Naive thymus-derived CD8-positive, alpha-beta T cell (primary cell): ENCODE measurements at regions not wholly inside any gene's neighbourhood (a gene's known extent, or its start where the extent isn't known, plus 50 kb on each side); places are given as distances from the start of the nearest gene placed in this dataset.

Experiments used
- ATAC-seq, 2 donors: fragments of 150-1000 bp; cut with Tn5 transposase in 1 of 2; sonication (Bioruptor Pico), chemical (Tn5 transposase) in 1 of 2; 1 replicate in 1 of 2; 2 replicates in 1 of 2; pipeline ENCODE4 v1.10.0; 2021; ENCODE audit warnings: mild to moderate bottlenecking in 2 of 2, moderate library complexity in 2 of 2
- POLR2A ChIA-PET: fragments of 350-600 bp; sonication (Branson Sonifier 250); formaldehyde crosslinking; loops from one replicate; lab custom pipeline; 2021; ENCODE audit warnings: antibody characterized with exemption; lab: Charles Lee
- DNase-seq, 10 donors: peaks; one replicate each; pipeline versions ENCODE4 v3.0.0 to v3.0.0-alpha.2; 2020 to 2022
- H3K27ac Mint-ChIP-seq, 10 donors: one replicate each; pipeline ENCODE4 v1.8.0; 2020 to 2022; ENCODE audit warnings: mild to moderate bottlenecking in 10 of 10, mixed read lengths in 10 of 10, moderate library complexity in 4 of 10, inconsistent platforms in 1 of 10
- H3K27me3 Mint-ChIP-seq, 5 donors: one replicate each; pipeline ENCODE4 v1.8.0; 2021 to 2022; ENCODE audit warnings: mixed read lengths in 5 of 5
- H3K36me3 Mint-ChIP-seq, 3 donors: one replicate each; pipeline ENCODE4 v1.8.0; 2020 to 2022; ENCODE audit warnings: mixed read lengths in 3 of 3, mild to moderate bottlenecking in 2 of 3, inconsistent platforms in 1 of 3
- H3K4me1 Mint-ChIP-seq, 4 donors: one replicate each; pipeline ENCODE4 v1.8.0; 2021 to 2022; ENCODE audit warnings: mixed read lengths in 4 of 4
- H3K4me3 Mint-ChIP-seq, 10 donors: one replicate each; pipeline ENCODE4 v1.8.0; 2020 to 2022; ENCODE audit warnings: mild to moderate bottlenecking in 10 of 10, mixed read lengths in 10 of 10, moderate library complexity in 6 of 10, inconsistent platforms in 1 of 10
- H3K9me3 Mint-ChIP-seq, 9 donors: one replicate each; pipeline ENCODE4 v1.8.0; 2020 to 2022; ENCODE audit warnings: mixed read lengths in 9 of 9, mild to moderate bottlenecking in 3 of 9, inconsistent platforms in 1 of 9, moderate library complexity in 1 of 9

- no peak overlapping the region for H3K27ac Mint-ChIP-seq
- DNase-seq, result no peak
Observed at GRCh38 chr3:98990657-98991056, 89.2 kb upstream of the DCBLD2 start.

GRCh38 chr3:98986073-98986472 lies 84.6 kb upstream of the DCBLD2 start:
- Mint-ChIP-seq H3K36me3 (no peaks in the 10 kb centered on the region), H3K4me1 (no peaks in the 10 kb centered on the region), H3K4me3 (no peak overlapping the region), H3K9me3 (peaks cover 0 to 7% (median 0%) of the 10 kb centered on the region in 9 donors), H3K27ac (no peak overlapping the region), H3K27me3 (peaks cover 1 to 32% (median 7%) of the 10 kb centered on the region in 5 donors)
- POLR2A ChIA-PET, result no interaction called here
- ATAC-seq (no peak), DNase-seq (no peak)

More at GRCh38 chr3:98990657-98991056, 89.2 kb upstream of the DCBLD2 start:
- H3K27me3 Mint-ChIP-seq, result peaks cover 1 to 24% (median 4%) of the 10 kb centered on the region in 5 donors
- POLR2A ChIA-PET, result no interaction called here
- H3K9me3 Mint-ChIP-seq, result peaks cover 0 to 7% (median 0%) of the 10 kb centered on the region in 9 donors
- no peaks in the 10 kb centered on the region for H3K36me3 Mint-ChIP-seq
- no peak for ATAC-seq
- no peaks in the 10 kb centered on the region for H3K4me1 Mint-ChIP-seq
- no peak overlapping the region for H3K4me3 Mint-ChIP-seq

- POLR2A ChIA-PET, result no interaction called here
- H3K4me1 Mint-ChIP-seq, result no peaks in the 10 kb centered on the region
- no peak overlapping the region for H3K27ac Mint-ChIP-seq
- H3K9me3 Mint-ChIP-seq, result peaks cover 0 to 7% (median 0%) of the 10 kb centered on the region in 9 donors
- H3K4me3 Mint-ChIP-seq, result no peak overlapping the region
- DNase-seq (no peak), ATAC-seq (no peak)
- peaks cover 1 to 32% (median 7%) of the 10 kb centered on the region in 5 donors for H3K27me3 Mint-ChIP-seq
- no peaks in the 10 kb centered on the region for H3K36me3 Mint-ChIP-seq
Observed at GRCh38 chr3:98985431-98985830, 83.9 kb upstream of the DCBLD2 start.

- H3K4me1 Mint-ChIP-seq, result no peaks in the 10 kb centered on the region
- no peak overlapping the region for H3K4me3 Mint-ChIP-seq
- ATAC-seq (no peak), DNase-seq (no peak)
- POLR2A ChIA-PET, result no interaction called here
- peaks cover 0 to 5% (median 0%) of the 10 kb centered on the region in 9 donors for H3K9me3 Mint-ChIP-seq
- no peak overlapping the region for H3K27ac Mint-ChIP-seq
- no peaks in the 10 kb centered on the region for H3K36me3 Mint-ChIP-seq
- peaks cover 1 to 22% (median 7%) of the 10 kb centered on the region in 5 donors for H3K27me3 Mint-ChIP-seq
Observed at GRCh38 chr3:98984024-98984423, 82.5 kb upstream of the DCBLD2 start.

- ATAC-seq, result no peak
- no peaks in the 10 kb centered on the region for H3K36me3 Mint-ChIP-seq
- H3K4me1 Mint-ChIP-seq, result no peaks in the 10 kb centered on the region
- POLR2A ChIA-PET, result no interaction called here
- peaks cover 0 to 4% (median 0%) of the 10 kb centered on the region in 9 donors for H3K9me3 Mint-ChIP-seq
- H3K4me3 Mint-ChIP-seq, result no peak overlapping the region
- no peak for DNase-seq
- peaks cover 0 to 14% (median 6%) of the 10 kb centered on the region in 5 donors for H3K27me3 Mint-ChIP-seq
- H3K27ac Mint-ChIP-seq, result no peak overlapping the region
Observed at GRCh38 chr3:98982351-98982750, 80.9 kb upstream of the DCBLD2 start.

- no peak for DNase-seq
- no peak overlapping the region for H3K4me3 Mint-ChIP-seq
- no peak for ATAC-seq
- peaks cover 0 to 7% (median 0%) of the 10 kb centered on the region in 9 donors for H3K9me3 Mint-ChIP-seq
- H3K36me3 Mint-ChIP-seq, result no peaks in the 10 kb centered on the region
- H3K4me1 Mint-ChIP-seq, result no peaks in the 10 kb centered on the region
- H3K27me3 Mint-ChIP-seq, result peaks cover 2 to 8% (median 7%) of the 10 kb centered on the region in 5 donors
- POLR2A ChIA-PET, result no interaction called here
- H3K27ac Mint-ChIP-seq, result no peak overlapping the region
Observed at GRCh38 chr3:98980915-98981596, 79.6 kb upstream of the DCBLD2 start.

- ATAC-seq (no peak), DNase-seq (no peak)
- Mint-ChIP-seq H3K9me3 (peaks cover 0 to 7% (median 0%) of the 10 kb centered on the region in 9 donors), H3K27me3 (peaks cover 2 to 12% (median 7%) of the 10 kb centered on the region in 5 donors), H3K4me1 (no peaks in the 10 kb centered on the region), H3K27ac (no peak overlapping the region), H3K36me3 (no peaks in the 10 kb centered on the region), H3K4me3 (no peak overlapping the region)
- POLR2A ChIA-PET, result no interaction called here
Observed at GRCh38 chr3:98979296-98979695, 77.8 kb upstream of the DCBLD2 start.

- Mint-ChIP-seq H3K27me3 (peaks cover 5 to 12% (median 7%) of the 10 kb centered on the region in 5 donors), H3K4me1 (no peaks in the 10 kb centered on the region), H3K27ac (no peak overlapping the region), H3K4me3 (no peak overlapping the region), H3K9me3 (peaks cover 0 to 7% (median 0%) of the 10 kb centered on the region in 9 donors), H3K36me3 (no peaks in the 10 kb centered on the region)
- no peak for ATAC-seq
- no peak for DNase-seq
- POLR2A ChIA-PET, result interaction anchor here (0.6 kb wide), 1 partner anchor 1670 kb away, joined by 4 read pairs; no protein-coding TSS in a partner anchor
Observed at GRCh38 chr3:98978068-98978811, 76.7 kb upstream of the DCBLD2 start.

- Mint-ChIP-seq H3K9me3 (peaks cover 0 to 11% (median 1%) of the 10 kb centered on the region in 9 donors), H3K4me1 (no peaks in the 10 kb centered on the region), H3K4me3 (no peak overlapping the region), H3K27ac (no peak overlapping the region), H3K27me3 (peaks cover 5 to 9% (median 6%) of the 10 kb centered on the region in 5 donors), H3K36me3 (no peaks in the 10 kb centered on the region)
- ATAC-seq, result no peak
- no peak for DNase-seq
- POLR2A ChIA-PET, result no interaction called here
Observed at GRCh38 chr3:98977520-98977919, 76.0 kb upstream of the DCBLD2 start.

- POLR2A ChIA-PET, result no interaction called here
- Mint-ChIP-seq H3K36me3 (no peaks in the 10 kb centered on the region), H3K27ac (no peak overlapping the region), H3K4me3 (no peak overlapping the region), H3K9me3 (peaks cover 0 to 11% (median 1%) of the 10 kb centered on the region in 9 donors), H3K27me3 (peaks cover 0 to 8% (median 5%) of the 10 kb centered on the region in 5 donors), H3K4me1 (no peaks in the 10 kb centered on the region)
- DNase-seq, result no peak
- ATAC-seq, result no peak
Observed at GRCh38 chr3:98974442-98974841, 72.9 kb upstream of the DCBLD2 start.

GRCh38 chr3:98972720-98973119 lies 71.2 kb upstream of the DCBLD2 start:
- Mint-ChIP-seq H3K9me3 (peaks cover 0 to 9% (median 1%) of the 10 kb centered on the region in 9 donors), H3K27ac (no peak overlapping the region), H3K4me1 (no peaks in the 10 kb centered on the region), H3K4me3 (no peak overlapping the region), H3K27me3 (peaks cover 0 to 8% (median 5%) of the 10 kb centered on the region in 5 donors), H3K36me3 (no peaks in the 10 kb centered on the region)
- ATAC-seq, result no peak
- DNase-seq, result no peak
- POLR2A ChIA-PET, result interaction anchor here (0.7 kb wide), 1 partner anchor 23 kb away, joined by 8 read pairs; no protein-coding TSS in a partner anchor

- Mint-ChIP-seq H3K36me3 (no peaks in the 10 kb centered on the region), H3K4me3 (no peak overlapping the region), H3K4me1 (no peaks in the 10 kb centered on the region), H3K9me3 (peaks cover 0 to 7% (median 1%) of the 10 kb centered on the region in 9 donors), H3K27ac (no peak overlapping the region), H3K27me3 (peaks cover 0 to 10% (median 5%) of the 10 kb centered on the region in 5 donors)
- POLR2A ChIA-PET, result no interaction called here
- DNase-seq, result no peak
- ATAC-seq, result no peak
Observed at GRCh38 chr3:98972155-98972554, 70.7 kb upstream of the DCBLD2 start.

GRCh38 chr3:98971169-98971681 lies 69.7 kb upstream of the DCBLD2 start:
- H3K27me3 Mint-ChIP-seq, result peaks cover 3 to 15% (median 6%) of the 10 kb centered on the region in 5 donors
- POLR2A ChIA-PET, result no interaction called here
- no peak for ATAC-seq
- H3K4me1 Mint-ChIP-seq, result no peaks in the 10 kb centered on the region
- DNase-seq, result no peak
- peaks cover 0 to 5% (median 0%) of the 10 kb centered on the region in 9 donors for H3K9me3 Mint-ChIP-seq
- no peak overlapping the region for H3K27ac Mint-ChIP-seq
- H3K36me3 Mint-ChIP-seq, result no peaks in the 10 kb centered on the region
- H3K4me3 Mint-ChIP-seq, result no peak overlapping the region
